ENCODE measurements at regions not wholly inside any gene's neighbourhood (a gene's known extent, or its start where the extent isn't known, plus 50 kb on each side); places are given as distances from the start of the nearest gene placed in this dataset.

GRCh38 chr4:20022471-20022870 is 229.2 kb upstream of the SLIT2 start:
- Histone ChIP-seq H3K9me3 (ENCODE audit: insufficient read depth, low read depth, low read length) (no peaks in the 10 kb centered on the region), H3K79me2 (ENCODE audit: insufficient read depth, low read length) (no peaks in the 10 kb centered on the region), H4K20me1 (ENCODE audit: insufficient read depth, low read length, poor library complexity, severe bottlenecking) (no peaks in the 10 kb centered on the region), H3K4me1 (ENCODE audit: insufficient read depth, low read length, poor library complexity, severe bottlenecking) (no peaks in the 10 kb centered on the region), H3K27me3 (ENCODE audit: insufficient read depth, low read length, poor library complexity, severe bottlenecking) (no peaks in the 10 kb centered on the region), H3K9ac (ENCODE audit: low read depth, low read length, poor library complexity, severe bottlenecking) (no peak overlapping the region), H2AFZ (ENCODE audit: low read length) (no peak overlapping the region), H3K4me3 (ENCODE audit: low read length, poor library complexity, severe bottlenecking) (no peak overlapping the region), H3F3A (ENCODE audit: low read depth) (no peaks in the 10 kb centered on the region), H3K36me3 (ENCODE audit: insufficient read depth, low read length) (no peaks in the 10 kb centered on the region), H3K4me2 (ENCODE audit: low read depth, low read length, poor library complexity, severe bottlenecking) (no peak overlapping the region), H3K9me2 (replicated peaks; ENCODE audit: low read depth, low read length) (no peaks in the 10 kb centered on the region)
- TF ChIP-seq EZH2phosphoT487 (IDR thresholded peaks at IDR 0.05; ENCODE audit: borderline replicate concordance) = no peak
- no peak for TF ChIP-seq CTCF (conservative IDR thresholded peaks at IDR 0.05; ENCODE audit: low read length)

GRCh38 chr4:20020056-20020455 is 231.6 kb upstream of the SLIT2 start:
- Histone ChIP-seq H3F3A (ENCODE audit: low read depth) (no peaks in the 10 kb centered on the region), H3K36me3 (ENCODE audit: insufficient read depth, low read length) (no peaks in the 10 kb centered on the region), H3K9ac (ENCODE audit: low read depth, low read length, poor library complexity, severe bottlenecking) (no peak overlapping the region), H3K9me3 (ENCODE audit: insufficient read depth, low read depth, low read length) (no peaks in the 10 kb centered on the region), H3K4me1 (ENCODE audit: insufficient read depth, low read length, poor library complexity, severe bottlenecking) (no peaks in the 10 kb centered on the region), H3K27me3 (ENCODE audit: insufficient read depth, low read length, poor library complexity, severe bottlenecking) (no peaks in the 10 kb centered on the region), H3K9me2 (replicated peaks; ENCODE audit: low read depth, low read length) (no peaks in the 10 kb centered on the region), H4K20me1 (ENCODE audit: insufficient read depth, low read length, poor library complexity, severe bottlenecking) (no peaks in the 10 kb centered on the region), H3K79me2 (ENCODE audit: insufficient read depth, low read length) (no peaks in the 10 kb centered on the region), H2AFZ (ENCODE audit: low read length) (no peak overlapping the region), H3K4me3 (ENCODE audit: low read length, poor library complexity, severe bottlenecking) (no peak overlapping the region), H3K4me2 (ENCODE audit: low read depth, low read length, poor library complexity, severe bottlenecking) (no peak overlapping the region)
- TF ChIP-seq CTCF (conservative IDR thresholded peaks at IDR 0.05; ENCODE audit: low read length) = no peak

GRCh38 chr4:20019310-20020015 is 232.2 kb upstream of the SLIT2 start:
- H3K9me2 ChIP-seq (replicated peaks; ENCODE audit: low read depth, low read length) = no peaks in the 10 kb centered on the region
- no peaks in the 10 kb centered on the region for H3K27me3 ChIP-seq (ENCODE audit: insufficient read depth, low read length, poor library complexity, severe bottlenecking)
- H3K4me2 ChIP-seq (ENCODE audit: low read depth, low read length, poor library complexity, severe bottlenecking) = no peak overlapping the region
- no peak overlapping the region for H2AFZ ChIP-seq (ENCODE audit: low read length)
- no peaks in the 10 kb centered on the region for H4K20me1 ChIP-seq (ENCODE audit: insufficient read depth, low read length, poor library complexity, severe bottlenecking)
- no peaks in the 10 kb centered on the region for H3F3A ChIP-seq (ENCODE audit: low read depth)
- H3K36me3 ChIP-seq (ENCODE audit: insufficient read depth, low read length) = no peaks in the 10 kb centered on the region
- H3K9ac ChIP-seq (ENCODE audit: low read depth, low read length, poor library complexity, severe bottlenecking) = no peak overlapping the region
- H3K4me1 ChIP-seq (ENCODE audit: insufficient read depth, low read length, poor library complexity, severe bottlenecking) = no peaks in the 10 kb centered on the region
- H3K79me2 ChIP-seq (ENCODE audit: insufficient read depth, low read length) = no peaks in the 10 kb centered on the region
- TF ChIP-seq EZH2phosphoT487 (IDR thresholded peaks at IDR 0.05; ENCODE audit: borderline replicate concordance) (no peak), CTCF (conservative IDR thresholded peaks at IDR 0.05; ENCODE audit: low read length) (no peak)
- no peaks in the 10 kb centered on the region for H3K9me3 ChIP-seq (ENCODE audit: insufficient read depth, low read depth, low read length)
- no peak overlapping the region for H3K4me3 ChIP-seq (ENCODE audit: low read length, poor library complexity, severe bottlenecking)

Measured in Loucy (cell line).